ENCODE measurements at regions not wholly inside any gene's neighbourhood (a gene's known extent, or its start where the extent isn't known, plus 50 kb on each side); places are given as distances from the start of the nearest gene placed in this dataset.

GRCh38 chr4:60042231-60042652 lies 1157.9 kb upstream of the ADGRL3 start:
- no peak for DNase-seq (ENCODE audit: low spot score)
- intact Hi-C loops (cut with DNase I) = no loop called here

GRCh38 chr4:60042941-60043340 lies 1157.2 kb upstream of the ADGRL3 start:
- intact Hi-C loops (cut with DNase I) = no loop called here
- DNase-seq (ENCODE audit: low spot score) = no peak

GRCh38 chr4:60078984-60079383 lies 1121.1 kb upstream of the ADGRL3 start:
- intact Hi-C loops (cut with DNase I) = no loop called here
- DNase-seq (ENCODE audit: low spot score) = no peak

- intact Hi-C loops (cut with DNase I) = no loop called here
- DNase-seq (ENCODE audit: low spot score) = no peak
These were observed 1118.3 kb upstream of the ADGRL3 start for GRCh38 chr4:60081839-60082238.

- intact Hi-C loops (cut with DNase I) = no loop called here
- DNase-seq (ENCODE audit: low spot score) = no peak
These were observed 1111.2 kb upstream of the ADGRL3 start for GRCh38 chr4:60088807-60089486.

- intact Hi-C loops (cut with DNase I) = no loop called here
- DNase-seq (ENCODE audit: low spot score) = no peak
These were observed 1110.4 kb upstream of the ADGRL3 start for GRCh38 chr4:60089546-60090273.

GRCh38 chr4:60096676-60097075 lies 1103.5 kb upstream of the ADGRL3 start:
- no peak for DNase-seq (ENCODE audit: low spot score)
- intact Hi-C loops (cut with DNase I) = no loop called here

GRCh38 chr4:60116592-60116991 lies 1083.5 kb upstream of the ADGRL3 start:
- intact Hi-C loops (cut with DNase I) = no loop called here

GRCh38 chr4:60117726-60118323 lies 1082.3 kb upstream of the ADGRL3 start:
- DNase-seq (ENCODE audit: low spot score) = no peak
- intact Hi-C loops (cut with DNase I) = no loop called here

More at GRCh38 chr4:60116592-60116991, 1083.5 kb upstream of the ADGRL3 start:
- no peak for DNase-seq (ENCODE audit: low spot score)

- intact Hi-C loops (cut with DNase I) = no loop called here
- DNase-seq (ENCODE audit: low spot score) = no peak
These were observed 1077.3 kb upstream of the ADGRL3 start for GRCh38 chr4:60122820-60123219.

GRCh38 chr4:60128888-60129287 lies 1071.2 kb upstream of the ADGRL3 start:
- DNase-seq (ENCODE audit: low spot score) = no peak
- intact Hi-C loops (cut with DNase I) = no loop called here

GRCh38 chr4:60129740-60130139 lies 1070.4 kb upstream of the ADGRL3 start:
- intact Hi-C loops (cut with DNase I) = no loop called here
- no peak for DNase-seq (ENCODE audit: low spot score)

GRCh38 chr4:60133375-60133774 lies 1066.8 kb upstream of the ADGRL3 start:
- DNase-seq (ENCODE audit: low spot score) = no peak
- intact Hi-C loops (cut with DNase I) = no loop called here

- intact Hi-C loops (cut with DNase I) = no loop called here
These were observed 1066.0 kb upstream of the ADGRL3 start for GRCh38 chr4:60134099-60134498.

GRCh38 chr4:60155088-60155487 lies 1045.0 kb upstream of the ADGRL3 start:
- intact Hi-C loops (cut with DNase I) = no loop called here

More at GRCh38 chr4:60134099-60134498, 1066.0 kb upstream of the ADGRL3 start:
- DNase-seq (ENCODE audit: low spot score) = no peak

GRCh38 chr4:60173103-60173502 lies 1027.0 kb upstream of the ADGRL3 start:
- no peak for DNase-seq (ENCODE audit: low spot score)
- intact Hi-C loops (cut with DNase I) = no loop called here

More at GRCh38 chr4:60155088-60155487, 1045.0 kb upstream of the ADGRL3 start:
- no peak for DNase-seq (ENCODE audit: low spot score)

- no peak for DNase-seq (ENCODE audit: low spot score)
- intact Hi-C loops (cut with DNase I) = no loop called here
These were observed 1026.4 kb upstream of the ADGRL3 start for GRCh38 chr4:60173718-60174117.

- intact Hi-C loops (cut with DNase I) = no loop called here
- no peak for DNase-seq (ENCODE audit: low spot score)
These were observed 1024.9 kb upstream of the ADGRL3 start for GRCh38 chr4:60175241-60175640.

GRCh38 chr4:60187428-60187827 lies 1012.7 kb upstream of the ADGRL3 start:
- intact Hi-C loops (cut with DNase I) = no loop called here
- DNase-seq (ENCODE audit: low spot score) = no peak

- intact Hi-C loops (cut with DNase I) = no loop called here
- no peak for DNase-seq (ENCODE audit: low spot score)
These were observed 1010.8 kb upstream of the ADGRL3 start for GRCh38 chr4:60189286-60189685.

GRCh38 chr4:60194214-60194613 lies 1005.9 kb upstream of the ADGRL3 start:
- no peak for DNase-seq (ENCODE audit: low spot score)
- intact Hi-C loops (cut with DNase I) = no loop called here
